H1 (cell line): ENCODE measurements at regions not wholly inside any gene's neighbourhood (a gene's known extent, or its start where the extent isn't known, plus 50 kb on each side); places are given as distances from the start of the nearest gene placed in this dataset.

Source experiments
- BACH1 ChIP-seq: IDR thresholded peaks from 2 replicates; pipeline ENCODE4 v1.6.1; 2012; ENCODE audit warnings: low read length, improper control_type of control experiment
- CBX8 ChIP-seq: fragments of 300-800, 300-1000 bp; sonication (generic); IDR thresholded peaks from 2 replicates; pipeline ENCODE4 v1.7.1; 2016; ENCODE audit warnings: low read depth, low read length, borderline replicate concordance
- CREB1 ChIP-seq: IDR thresholded peaks from 2 replicates; pipeline ENCODE4 v1.6.1; 2012; ENCODE audit warnings: inconsistent platforms
- EP300 ChIP-seq, 2 experiments: IDR thresholded peaks; 1 replicate in 1 of 2; 2 replicates in 1 of 2; pipeline ENCODE4 v1.6.1; 2011 to 2012; ENCODE audit warnings: low read depth in 2 of 2, low read length in 2 of 2, mild to moderate bottlenecking in 2 of 2, borderline replicate concordance in 1 of 2, inconsistent platforms in 1 of 2, moderate library complexity in 1 of 2
- SIX5 ChIP-seq: IDR thresholded peaks from 2 replicates; pipeline ENCODE4 v1.6.1; 2011; ENCODE audit warnings: mild to moderate bottlenecking, low read depth, low read length
- SP2 ChIP-seq: IDR thresholded peaks from 2 replicates; pipeline ENCODE4 v1.6.1; 2012; ENCODE audit warnings: mild to moderate bottlenecking, low read length, inconsistent platforms
- SRF ChIP-seq: IDR thresholded peaks from 2 replicates; pipeline ENCODE4 v1.6.1; 2011; ENCODE audit warnings: mild to moderate bottlenecking, low read depth, low read length, moderate library complexity
- TBP ChIP-seq: IDR thresholded peaks from 2 replicates; pipeline ENCODE4 v1.6.1; 2011; ENCODE audit warnings: low read depth, low read length, improper control_type of control experiment
- TF ChIP-seq, protein P1 (sequence below): fragments of 300-600 bp; sonication (generic); IDR thresholded peaks from 2 replicates; pipeline ENCODE4 v1.7.1; 2012; ENCODE audit warnings: low read length, moderate library complexity, mild to moderate bottlenecking, inconsistent platforms; ENCODE audit not compliant: insufficient replicate concordance

DNA sequence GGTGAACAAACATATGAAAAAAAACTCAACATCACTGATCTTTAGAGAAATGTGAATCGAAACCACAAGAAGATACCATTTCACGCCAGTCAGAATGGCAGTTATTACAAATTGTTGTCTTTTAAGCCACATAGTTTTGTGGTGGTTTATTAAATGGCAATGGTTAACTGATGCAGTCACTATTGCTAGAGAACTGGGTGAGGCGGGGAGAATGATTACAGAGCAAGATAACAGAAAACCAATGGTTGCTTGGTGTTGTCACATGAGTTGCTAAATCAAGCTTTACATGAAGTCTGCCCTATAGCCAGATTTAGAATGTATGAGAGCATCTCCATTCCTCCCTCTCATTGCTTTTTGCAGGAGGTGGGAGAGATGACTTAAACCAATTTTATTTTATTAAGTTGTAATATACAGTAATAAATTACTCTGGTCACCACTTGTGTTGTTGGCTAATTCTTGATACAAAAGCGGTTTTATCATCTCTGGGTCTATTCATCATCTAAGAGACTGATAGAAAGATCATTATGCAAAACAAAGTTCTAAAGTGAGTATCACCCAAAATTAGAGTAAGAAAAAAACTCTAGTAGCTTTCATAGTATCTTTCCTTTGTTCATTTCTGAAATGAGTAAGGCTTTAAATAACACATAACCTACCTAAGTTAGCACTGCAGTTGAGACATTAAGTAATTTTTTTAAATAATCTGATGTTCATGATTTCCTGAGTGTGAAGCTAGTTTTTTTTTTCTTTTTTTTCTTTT, 859.5 kb downstream of the STIM2 start (continued):
- TF ChIP-seq, protein P1, sequence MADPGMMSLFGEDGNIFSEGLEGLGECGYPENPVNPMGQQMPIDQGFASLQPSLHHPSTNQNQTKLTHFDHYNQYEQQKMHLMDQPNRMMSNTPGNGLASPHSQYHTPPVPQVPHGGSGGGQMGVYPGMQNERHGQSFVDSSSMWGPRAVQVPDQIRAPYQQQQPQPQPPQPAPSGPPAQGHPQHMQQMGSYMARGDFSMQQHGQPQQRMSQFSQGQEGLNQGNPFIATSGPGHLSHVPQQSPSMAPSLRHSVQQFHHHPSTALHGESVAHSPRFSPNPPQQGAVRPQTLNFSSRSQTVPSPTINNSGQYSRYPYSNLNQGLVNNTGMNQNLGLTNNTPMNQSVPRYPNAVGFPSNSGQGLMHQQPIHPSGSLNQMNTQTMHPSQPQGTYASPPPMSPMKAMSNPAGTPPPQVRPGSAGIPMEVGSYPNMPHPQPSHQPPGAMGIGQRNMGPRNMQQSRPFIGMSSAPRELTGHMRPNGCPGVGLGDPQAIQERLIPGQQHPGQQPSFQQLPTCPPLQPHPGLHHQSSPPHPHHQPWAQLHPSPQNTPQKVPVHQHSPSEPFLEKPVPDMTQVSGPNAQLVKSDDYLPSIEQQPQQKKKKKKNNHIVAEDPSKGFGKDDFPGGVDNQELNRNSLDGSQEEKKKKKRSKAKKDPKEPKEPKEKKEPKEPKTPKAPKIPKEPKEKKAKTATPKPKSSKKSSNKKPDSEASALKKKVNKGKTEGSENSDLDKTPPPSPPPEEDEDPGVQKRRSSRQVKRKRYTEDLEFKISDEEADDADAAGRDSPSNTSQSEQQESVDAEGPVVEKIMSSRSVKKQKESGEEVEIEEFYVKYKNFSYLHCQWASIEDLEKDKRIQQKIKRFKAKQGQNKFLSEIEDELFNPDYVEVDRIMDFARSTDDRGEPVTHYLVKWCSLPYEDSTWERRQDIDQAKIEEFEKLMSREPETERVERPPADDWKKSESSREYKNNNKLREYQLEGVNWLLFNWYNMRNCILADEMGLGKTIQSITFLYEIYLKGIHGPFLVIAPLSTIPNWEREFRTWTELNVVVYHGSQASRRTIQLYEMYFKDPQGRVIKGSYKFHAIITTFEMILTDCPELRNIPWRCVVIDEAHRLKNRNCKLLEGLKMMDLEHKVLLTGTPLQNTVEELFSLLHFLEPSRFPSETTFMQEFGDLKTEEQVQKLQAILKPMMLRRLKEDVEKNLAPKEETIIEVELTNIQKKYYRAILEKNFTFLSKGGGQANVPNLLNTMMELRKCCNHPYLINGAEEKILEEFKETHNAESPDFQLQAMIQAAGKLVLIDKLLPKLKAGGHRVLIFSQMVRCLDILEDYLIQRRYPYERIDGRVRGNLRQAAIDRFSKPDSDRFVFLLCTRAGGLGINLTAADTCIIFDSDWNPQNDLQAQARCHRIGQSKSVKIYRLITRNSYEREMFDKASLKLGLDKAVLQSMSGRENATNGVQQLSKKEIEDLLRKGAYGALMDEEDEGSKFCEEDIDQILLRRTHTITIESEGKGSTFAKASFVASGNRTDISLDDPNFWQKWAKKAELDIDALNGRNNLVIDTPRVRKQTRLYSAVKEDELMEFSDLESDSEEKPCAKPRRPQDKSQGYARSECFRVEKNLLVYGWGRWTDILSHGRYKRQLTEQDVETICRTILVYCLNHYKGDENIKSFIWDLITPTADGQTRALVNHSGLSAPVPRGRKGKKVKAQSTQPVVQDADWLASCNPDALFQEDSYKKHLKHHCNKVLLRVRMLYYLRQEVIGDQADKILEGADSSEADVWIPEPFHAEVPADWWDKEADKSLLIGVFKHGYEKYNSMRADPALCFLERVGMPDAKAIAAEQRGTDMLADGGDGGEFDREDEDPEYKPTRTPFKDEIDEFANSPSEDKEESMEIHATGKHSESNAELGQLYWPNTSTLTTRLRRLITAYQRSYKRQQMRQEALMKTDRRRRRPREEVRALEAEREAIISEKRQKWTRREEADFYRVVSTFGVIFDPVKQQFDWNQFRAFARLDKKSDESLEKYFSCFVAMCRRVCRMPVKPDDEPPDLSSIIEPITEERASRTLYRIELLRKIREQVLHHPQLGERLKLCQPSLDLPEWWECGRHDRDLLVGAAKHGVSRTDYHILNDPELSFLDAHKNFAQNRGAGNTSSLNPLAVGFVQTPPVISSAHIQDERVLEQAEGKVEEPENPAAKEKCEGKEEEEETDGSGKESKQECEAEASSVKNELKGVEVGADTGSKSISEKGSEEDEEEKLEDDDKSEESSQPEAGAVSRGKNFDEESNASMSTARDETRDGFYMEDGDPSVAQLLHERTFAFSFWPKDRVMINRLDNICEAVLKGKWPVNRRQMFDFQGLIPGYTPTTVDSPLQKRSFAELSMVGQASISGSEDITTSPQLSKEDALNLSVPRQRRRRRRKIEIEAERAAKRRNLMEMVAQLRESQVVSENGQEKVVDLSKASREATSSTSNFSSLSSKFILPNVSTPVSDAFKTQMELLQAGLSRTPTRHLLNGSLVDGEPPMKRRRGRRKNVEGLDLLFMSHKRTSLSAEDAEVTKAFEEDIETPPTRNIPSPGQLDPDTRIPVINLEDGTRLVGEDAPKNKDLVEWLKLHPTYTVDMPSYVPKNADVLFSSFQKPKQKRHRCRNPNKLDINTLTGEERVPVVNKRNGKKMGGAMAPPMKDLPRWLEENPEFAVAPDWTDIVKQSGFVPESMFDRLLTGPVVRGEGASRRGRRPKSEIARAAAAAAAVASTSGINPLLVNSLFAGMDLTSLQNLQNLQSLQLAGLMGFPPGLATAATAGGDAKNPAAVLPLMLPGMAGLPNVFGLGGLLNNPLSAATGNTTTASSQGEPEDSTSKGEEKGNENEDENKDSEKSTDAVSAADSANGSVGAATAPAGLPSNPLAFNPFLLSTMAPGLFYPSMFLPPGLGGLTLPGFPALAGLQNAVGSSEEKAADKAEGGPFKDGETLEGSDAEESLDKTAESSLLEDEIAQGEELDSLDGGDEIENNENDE, result no peak
- no peak for TF ChIP-seq SP2
- TF ChIP-seq CBX8, result no peak
- TF ChIP-seq BACH1, result no peak
- TF ChIP-seq SRF, result no peak
- no peak for TF ChIP-seq CREB1
- no peak for TF ChIP-seq EP300 (IDR thresholded peaks at IDR 0.05; ENCODE audit: borderline replicate concordance in 1 of 2, low read depth in 2 of 2, low read length in 2 of 2)
- TF ChIP-seq TBP, result no peak
- no peak for TF ChIP-seq SIX5
